ENCODE measurements at regions not wholly inside any gene's neighbourhood (a gene's known extent, or its start where the extent isn't known, plus 50 kb on each side); places are given as distances from the start of the nearest gene placed in this dataset.

DNA sequence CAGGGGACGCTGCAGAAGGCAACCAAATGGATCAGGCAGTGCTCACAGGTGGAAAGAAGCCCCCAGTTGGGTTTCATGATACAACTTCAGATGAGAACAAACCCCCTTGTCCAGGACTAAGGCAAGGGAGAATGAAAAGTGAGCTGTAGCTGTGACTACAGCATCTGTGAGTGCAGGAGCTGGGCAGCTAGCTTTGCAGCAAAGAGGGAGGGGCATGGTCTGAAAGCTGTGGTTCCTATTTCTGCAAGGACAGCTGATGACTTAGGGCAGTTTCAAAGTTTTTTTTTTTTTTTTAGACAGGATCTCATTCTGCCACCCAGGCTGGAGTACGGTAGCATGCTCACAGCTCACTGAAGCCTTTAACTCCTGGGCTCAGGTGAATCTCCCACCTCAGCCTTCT, 1317.4 kb upstream of the DIAPH2 start:
- TF ChIP-seq, protein P1, sequence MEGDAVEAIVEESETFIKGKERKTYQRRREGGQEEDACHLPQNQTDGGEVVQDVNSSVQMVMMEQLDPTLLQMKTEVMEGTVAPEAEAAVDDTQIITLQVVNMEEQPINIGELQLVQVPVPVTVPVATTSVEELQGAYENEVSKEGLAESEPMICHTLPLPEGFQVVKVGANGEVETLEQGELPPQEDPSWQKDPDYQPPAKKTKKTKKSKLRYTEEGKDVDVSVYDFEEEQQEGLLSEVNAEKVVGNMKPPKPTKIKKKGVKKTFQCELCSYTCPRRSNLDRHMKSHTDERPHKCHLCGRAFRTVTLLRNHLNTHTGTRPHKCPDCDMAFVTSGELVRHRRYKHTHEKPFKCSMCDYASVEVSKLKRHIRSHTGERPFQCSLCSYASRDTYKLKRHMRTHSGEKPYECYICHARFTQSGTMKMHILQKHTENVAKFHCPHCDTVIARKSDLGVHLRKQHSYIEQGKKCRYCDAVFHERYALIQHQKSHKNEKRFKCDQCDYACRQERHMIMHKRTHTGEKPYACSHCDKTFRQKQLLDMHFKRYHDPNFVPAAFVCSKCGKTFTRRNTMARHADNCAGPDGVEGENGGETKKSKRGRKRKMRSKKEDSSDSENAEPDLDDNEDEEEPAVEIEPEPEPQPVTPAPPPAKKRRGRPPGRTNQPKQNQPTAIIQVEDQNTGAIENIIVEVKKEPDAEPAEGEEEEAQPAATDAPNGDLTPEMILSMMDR (IDR thresholded peaks at IDR 0.05): no peak
- TF ChIP-seq POLR2A (IDR thresholded peaks at IDR 0.05): no peak
